Sigmoid colon (tissue), 6 donors: ENCODE measurements at regions not wholly inside any gene's neighbourhood (a gene's known extent, or its start where the extent isn't known, plus 50 kb on each side); places are given as distances from the start of the nearest gene placed in this dataset.
"Not testable (repeated sequence)": the region's sequence is repeated elsewhere in the genome, so short reads cannot be mapped to it uniquely, and the experiment has no call there.

Source experiments
- DNase-seq: peaks from one replicate; pipeline ENCODE4 v3.0.0-alpha.2; 2019
- H3K27ac ChIP-seq, 4 donors: fragments of 200-600 bp; sonication (generic); one replicate each; pipeline ENCODE4 v1.5.1; 2016 to 2019; ENCODE audit warnings: mild to moderate bottlenecking in 1 of 4
- H3K27me3 ChIP-seq, 3 donors: fragments of 200-600 bp; sonication (generic); one replicate each; pipeline ENCODE4 v1.5.1; 2019; ENCODE audit warnings: mild to moderate bottlenecking in 1 of 3
- H3K36me3 ChIP-seq, 4 donors: fragments of 200-600 bp; sonication (generic); one replicate each; pipeline ENCODE4 v1.5.1; 2016 to 2019
- H3K4me1 ChIP-seq, 4 donors: fragments of 200-600 bp; sonication (generic); one replicate each; pipeline ENCODE4 v1.5.1; 2017 to 2019
- H3K4me3 ChIP-seq, 4 donors: fragments of 200-600 bp; sonication (generic); one replicate each; pipeline ENCODE4 v1.5.1; 2017 to 2019; ENCODE audit warnings: mild to moderate bottlenecking in 2 of 4, moderate library complexity in 1 of 4
- H3K9me3 ChIP-seq, 4 donors: fragments of 200-600 bp in 3 of 4; sonication (generic) in 3 of 4; one replicate each; pipeline versions ENCODE4 v1.5.1 to v1.6.1; 2013 to 2019
- CTCF ChIP-seq, 4 experiments: fragments of 450-650 bp in 3 of 4; fragments of 200-600 bp in 1 of 4; IDR thresholded peaks; one replicate each; pipeline ENCODE4 v1.5.1; 2016 to 2019; ENCODE audit warnings: antibody characterized with exemption in 4 of 4, mild to moderate bottlenecking in 3 of 4, moderate library complexity in 2 of 4
- EP300 ChIP-seq, 4 donors: sonication (generic); formaldehyde crosslinking; IDR thresholded peaks; one replicate each; pipeline ENCODE4 v1.6.1; 2017; ENCODE audit warnings: antibody characterized with exemption in 4 of 4
- POLR2A ChIP-seq, 2 donors: fragments of 450-650 bp; IDR thresholded peaks; one replicate each; pipeline ENCODE4 v1.6.1; 2016; ENCODE audit warnings: antibody characterized with exemption in 2 of 2, mild to moderate bottlenecking in 2 of 2, moderate library complexity in 2 of 2
- POLR2AphosphoS5 ChIP-seq, 4 donors: sonication (generic); formaldehyde crosslinking; IDR thresholded peaks; one replicate each; pipeline ENCODE4 v1.6.1; 2017; ENCODE audit warnings: antibody characterized with exemption in 4 of 4
- WGBS, 2 donors: extraction: QIAGEN DNeasy Blood & Tissue Kit; methylation state at CpG; one replicate each; pipeline ENCODE4 v1.1.7; 2013; 5-methylcytosine and 5-hydroxymethylcytosine counted together
- intact Hi-C: fragments of 100-400 bp; cut with DNase I; formaldehyde crosslinking; loops from one replicate; pipeline ENCODE4 v1.15.1; 2023
- donor health status: healthy with polysubstance abuse.
- donor health status: healthy.

GRCh38 chr5:116872986-116873385 lies 298.4 kb upstream of the SEMA6A start:
- H3K4me1 ChIP-seq = no peaks in the 10 kb centered on the region
- intact Hi-C loops = no loop called here
- no peak for DNase-seq
- TF ChIP-seq POLR2AphosphoS5 (IDR thresholded peaks at IDR 0.05) (no peak), CTCF (IDR thresholded peaks at IDR 0.05) (no peak), POLR2A (IDR thresholded peaks at IDR 0.05) (no peak), EP300 (IDR thresholded peaks at IDR 0.05) (no peak)
- H3K27me3 ChIP-seq = no peaks in the 10 kb centered on the region
- no peaks in the 10 kb centered on the region for H3K9me3 ChIP-seq
- WGBS, 2 donors = 19 to 59% methylated on average over 1 of the region's 1 CpG
- H3K36me3 ChIP-seq = no peaks in the 10 kb centered on the region
- no peak overlapping the region for H3K4me3 ChIP-seq
- no peak overlapping the region for H3K27ac ChIP-seq

DNA sequence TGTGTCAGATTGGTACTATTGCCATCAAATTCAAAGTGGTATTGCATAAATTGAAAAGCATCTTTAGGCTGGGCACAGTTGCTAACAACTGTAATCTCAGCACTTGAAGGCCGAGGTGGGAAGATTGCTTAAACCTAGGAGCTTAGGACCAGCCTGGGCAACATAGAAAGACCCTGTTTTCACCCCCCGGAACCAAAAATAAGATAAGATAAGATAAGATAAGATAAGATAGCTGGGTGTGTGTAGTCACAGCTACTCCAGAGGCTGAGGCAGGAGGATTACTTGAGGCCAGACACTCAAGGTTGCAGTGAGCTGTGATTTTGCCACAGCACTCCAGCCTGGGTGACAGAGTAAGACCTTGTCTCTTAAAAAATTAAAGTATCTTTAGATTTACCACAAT lies 297.9 kb upstream of the SEMA6A start:
- intact Hi-C loops = no loop called here
- Histone ChIP-seq H3K9me3 (no peaks in the 10 kb centered on the region), H3K27me3 (no peaks in the 10 kb centered on the region), H3K36me3 (no peaks in the 10 kb centered on the region), H3K4me1 (no peaks in the 10 kb centered on the region), H3K4me3 (no peak overlapping the region), H3K27ac (no peak overlapping the region)
- no peak for DNase-seq
- 48 to 88% methylated on average over 2 of the region's 2 CpGs for WGBS, 2 donors
- TF ChIP-seq EP300 (IDR thresholded peaks at IDR 0.05) = no peak
- no peak for TF ChIP-seq POLR2A (IDR thresholded peaks at IDR 0.05)
- TF ChIP-seq CTCF (IDR thresholded peaks at IDR 0.05) = no peak
- TF ChIP-seq POLR2AphosphoS5 (IDR thresholded peaks at IDR 0.05) = no peak

GRCh38 chr5:116867825-116868224 lies 293.2 kb upstream of the SEMA6A start:
- H3K36me3 ChIP-seq, H3K27ac ChIP-seq, H3K4me1 ChIP-seq, H3K9me3 ChIP-seq, H3K27me3 ChIP-seq, intact Hi-C loops, DNase-seq, H3K4me3 ChIP-seq: not testable (repeated sequence)
- 90 to 91% methylated on average over 6 of the region's 6 CpGs for WGBS, 2 donors

DNA sequence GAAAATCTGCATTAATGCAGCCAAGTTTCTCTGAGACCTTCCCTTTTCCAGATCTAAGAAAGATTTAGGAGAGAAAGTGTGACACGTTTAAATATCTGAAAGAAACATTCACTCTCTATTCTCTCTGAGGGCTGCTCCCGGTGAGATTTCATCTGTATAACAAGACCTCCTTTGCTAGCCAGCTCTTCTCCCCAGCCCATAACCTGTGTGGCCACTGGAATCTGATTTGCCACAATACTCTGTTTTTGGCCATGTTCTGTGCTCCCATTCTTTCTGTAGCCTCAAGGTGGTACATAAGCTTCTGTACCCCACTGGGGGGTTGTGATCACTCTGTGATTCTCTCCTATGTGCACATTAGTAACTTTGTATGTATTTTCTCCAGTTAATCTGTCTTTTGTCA lies 291.0 kb upstream of the SEMA6A start:
- no peak for TF ChIP-seq EP300 (IDR thresholded peaks at IDR 0.05)
- no peak for TF ChIP-seq POLR2AphosphoS5 (IDR thresholded peaks at IDR 0.05)
- TF ChIP-seq CTCF (IDR thresholded peaks at IDR 0.05) = no peak
- no peak for TF ChIP-seq POLR2A (IDR thresholded peaks at IDR 0.05)
- no peaks in the 10 kb centered on the region for H3K36me3 ChIP-seq
- H3K27ac ChIP-seq = no peak overlapping the region
- DNase-seq = no peak
- WGBS, 2 donors = 86 to 91% methylated on average over 2 of the region's 2 CpGs
- H3K4me1 ChIP-seq = no peaks in the 10 kb centered on the region
- no peaks in the 10 kb centered on the region for H3K9me3 ChIP-seq
- intact Hi-C loops = no loop called here
- no peak overlapping the region for H3K4me3 ChIP-seq
- no peaks in the 10 kb centered on the region for H3K27me3 ChIP-seq

- Histone ChIP-seq H3K27me3 (no peaks in the 10 kb centered on the region), H3K4me3 (no peak overlapping the region), H3K4me1 (peaks cover 0 to 4% (median 0%) of the 10 kb centered on the region in 4 donors), H3K36me3 (no peaks in the 10 kb centered on the region), H3K27ac (no peak overlapping the region), H3K9me3 (no peaks in the 10 kb centered on the region)
- intact Hi-C loops = no loop called here
- TF ChIP-seq POLR2A (IDR thresholded peaks at IDR 0.05) (no peak), EP300 (IDR thresholded peaks at IDR 0.05) (no peak), POLR2AphosphoS5 (IDR thresholded peaks at IDR 0.05) (no peak), CTCF (IDR thresholded peaks at IDR 0.05) (no peak)
- DNase-seq = no peak
Observed at GRCh38 chr5:116864838-116865190, 290.2 kb upstream of the SEMA6A start.
